HG03095 (cell line): ENCODE measurements at regions not wholly inside any gene's neighbourhood (a gene's known extent, or its start where the extent isn't known, plus 50 kb on each side); places are given as distances from the start of the nearest gene placed in this dataset.

Source experiments
- ATAC-seq: cut with Tn5 transposase; IDR thresholded peaks from one replicate; pipeline ENCODE4 v1.9.1; 2021; ENCODE audit warnings: moderate library complexity; ENCODE audit not compliant: unreplicated experiment

GRCh38 chr4:30837131-30837539, 117.0 kb downstream of the PCDH7 start:
- ATAC-seq: no peak

GRCh38 chr4:30837861-30838260, 117.7 kb downstream of the PCDH7 start:
- ATAC-seq: no peak

GRCh38 chr4:30838331-30838730, 118.2 kb downstream of the PCDH7 start:
- no peak for ATAC-seq

DNA sequence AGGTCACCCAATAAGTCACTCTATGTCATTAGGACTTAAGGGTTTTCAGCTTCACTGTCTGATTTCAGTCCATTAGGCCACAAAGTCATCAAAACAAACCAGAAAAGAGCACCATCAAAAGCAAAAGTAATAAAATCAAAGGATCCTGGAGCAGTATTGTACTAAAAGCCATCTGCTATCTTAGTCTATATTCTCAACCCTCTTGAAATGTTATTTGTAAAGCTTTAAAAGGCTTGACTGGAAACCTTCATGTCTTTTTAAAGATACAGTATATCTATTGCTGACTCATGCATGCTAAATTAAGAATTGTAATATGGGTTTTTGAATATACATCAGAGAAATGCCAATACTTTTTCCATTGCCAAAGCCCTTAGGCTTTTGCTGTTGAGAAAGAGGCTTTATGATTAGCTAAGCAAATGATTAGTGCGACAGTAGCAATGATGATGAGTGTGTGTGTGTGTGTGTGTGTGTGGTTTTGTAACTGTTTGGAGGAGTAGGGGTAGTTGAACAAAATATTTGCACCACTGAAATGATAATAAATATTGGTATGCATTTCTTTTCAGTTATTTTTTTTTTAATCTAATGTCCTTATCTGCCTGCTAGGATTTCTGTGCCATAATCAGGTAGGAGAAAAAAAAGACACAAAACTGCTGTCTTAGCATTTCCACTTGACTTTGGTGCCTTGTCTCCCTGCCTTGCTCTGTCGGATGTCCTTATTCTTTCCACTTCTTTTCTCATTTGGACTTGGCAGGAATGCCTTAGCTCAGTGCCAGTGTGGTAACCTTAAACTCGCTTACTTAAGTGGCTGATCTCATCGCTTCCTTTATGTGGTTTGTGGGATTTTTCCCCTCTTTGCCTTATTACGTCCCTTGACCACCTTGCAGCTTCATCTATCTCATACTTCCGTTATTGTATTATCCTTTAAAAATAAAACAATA, 119.7 kb downstream of the PCDH7 start:
- no peak for ATAC-seq

DNA sequence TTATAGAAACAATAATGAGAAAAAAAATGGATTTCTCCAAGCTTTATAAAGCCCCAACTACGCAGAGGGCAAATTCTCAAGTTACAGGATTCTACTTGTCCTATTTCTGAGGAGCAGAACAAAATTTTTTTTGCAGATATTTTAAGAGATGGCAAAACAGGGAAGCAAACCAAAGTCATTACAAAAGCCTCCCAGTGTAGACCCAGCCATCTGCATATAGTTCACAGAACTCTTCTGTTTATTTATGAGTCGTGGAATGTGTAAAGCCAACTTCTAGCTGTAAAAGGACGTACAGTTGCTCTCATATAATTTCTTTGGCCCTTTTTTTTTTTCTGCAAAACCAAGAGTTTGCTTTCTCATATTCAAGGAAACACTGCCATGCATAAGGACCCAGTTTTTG, 120.4 kb downstream of the PCDH7 start:
- ATAC-seq: no peak

DNA sequence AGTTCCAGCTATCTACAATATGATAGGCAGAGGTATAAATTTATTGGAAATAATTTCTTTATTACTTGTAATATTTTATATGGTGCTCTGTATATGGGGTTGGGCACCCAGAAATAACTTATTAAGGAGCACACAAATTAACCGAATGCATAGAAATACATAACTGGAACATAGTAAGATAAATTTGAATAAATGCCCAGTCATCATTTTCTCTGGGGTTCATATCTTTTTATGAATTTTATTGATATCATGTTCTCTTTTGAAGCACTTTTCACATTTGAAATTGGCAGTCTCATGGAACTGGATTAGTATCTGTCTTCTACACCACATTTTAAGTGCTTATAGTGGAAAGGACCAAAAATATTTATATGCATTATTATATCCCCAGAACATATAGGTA, 122.0 kb downstream of the PCDH7 start:
- no peak for ATAC-seq

GRCh38 chr4:30842689-30843088, 122.5 kb downstream of the PCDH7 start:
- ATAC-seq: no peak

DNA sequence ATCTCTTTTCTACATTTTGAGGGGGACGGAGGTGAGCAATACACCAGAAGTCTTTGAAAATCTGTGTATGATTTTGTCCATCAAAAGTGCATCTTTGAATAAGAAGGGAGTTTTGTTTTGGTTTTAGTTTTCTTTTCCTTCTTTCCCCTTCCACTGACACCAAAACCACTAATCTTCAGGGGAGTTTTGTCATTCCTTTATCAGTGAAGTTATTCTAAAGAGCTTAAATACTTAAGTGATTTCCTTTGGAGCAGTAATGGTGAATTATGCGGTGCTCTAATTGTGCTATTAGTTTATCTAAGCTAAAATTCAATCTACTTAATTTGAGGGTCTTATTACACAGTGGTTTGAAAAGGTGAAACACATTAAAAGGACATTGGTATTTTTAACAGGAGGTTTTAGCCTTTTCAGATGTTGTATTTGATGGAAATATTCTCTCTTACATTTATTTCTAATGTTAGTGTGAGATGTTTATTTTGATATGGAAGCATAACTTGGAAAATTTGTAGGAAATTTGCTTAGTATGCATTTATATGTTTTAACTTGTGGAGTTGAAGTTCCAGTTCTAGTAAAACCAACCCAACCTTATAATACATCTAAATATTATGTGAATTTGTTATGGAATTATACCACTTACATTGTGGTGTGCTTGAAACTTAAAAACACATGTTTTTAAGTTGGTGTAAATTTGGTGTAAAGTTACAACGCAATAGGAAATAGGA, 124.9 kb downstream of the PCDH7 start:
- no peak for ATAC-seq

- no peak for ATAC-seq
These were observed 127.0 kb downstream of the PCDH7 start for GRCh38 chr4:30847167-30847566.

GRCh38 chr4:30847958-30848357, 127.8 kb downstream of the PCDH7 start:
- ATAC-seq: no peak

DNA sequence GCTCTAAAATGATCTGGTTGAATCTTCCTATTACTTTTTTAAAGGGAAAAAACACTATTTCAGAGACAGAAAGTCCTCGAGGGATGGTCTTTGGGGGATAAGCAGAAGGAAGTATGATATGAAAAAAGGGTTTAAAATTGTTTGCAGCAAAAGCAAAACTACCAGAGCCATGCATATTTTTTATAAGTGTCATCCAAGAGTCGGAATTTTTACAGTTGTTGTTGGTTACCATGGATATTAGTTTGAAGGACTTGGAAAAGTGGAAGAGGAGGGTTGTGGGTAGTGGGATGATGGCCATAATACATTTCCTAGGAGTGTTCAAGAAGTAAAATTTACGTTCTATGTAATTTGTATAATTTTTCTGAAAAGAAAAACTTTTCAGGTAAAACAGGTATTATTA, 134.4 kb downstream of the PCDH7 start:
- no peak for ATAC-seq

DNA sequence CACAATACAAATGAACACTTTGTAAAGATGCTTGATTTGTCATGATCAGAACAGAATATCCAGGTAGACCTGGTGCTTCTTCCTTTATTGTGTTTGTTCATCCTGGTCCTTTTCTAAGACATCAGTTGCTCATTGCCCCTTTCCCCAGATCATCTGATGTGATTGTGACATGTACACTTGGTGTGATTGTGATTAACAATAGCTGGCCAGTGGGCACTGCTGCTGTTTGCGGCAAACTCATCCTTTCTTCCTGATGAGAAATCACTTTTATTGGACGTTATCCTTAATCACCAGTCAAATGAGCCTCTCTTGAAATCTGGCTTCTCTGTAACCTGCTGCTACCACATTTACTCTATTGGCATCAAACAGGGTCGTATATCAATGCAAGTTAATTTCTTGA, 135.1 kb downstream of the PCDH7 start:
- no peak for ATAC-seq

DNA sequence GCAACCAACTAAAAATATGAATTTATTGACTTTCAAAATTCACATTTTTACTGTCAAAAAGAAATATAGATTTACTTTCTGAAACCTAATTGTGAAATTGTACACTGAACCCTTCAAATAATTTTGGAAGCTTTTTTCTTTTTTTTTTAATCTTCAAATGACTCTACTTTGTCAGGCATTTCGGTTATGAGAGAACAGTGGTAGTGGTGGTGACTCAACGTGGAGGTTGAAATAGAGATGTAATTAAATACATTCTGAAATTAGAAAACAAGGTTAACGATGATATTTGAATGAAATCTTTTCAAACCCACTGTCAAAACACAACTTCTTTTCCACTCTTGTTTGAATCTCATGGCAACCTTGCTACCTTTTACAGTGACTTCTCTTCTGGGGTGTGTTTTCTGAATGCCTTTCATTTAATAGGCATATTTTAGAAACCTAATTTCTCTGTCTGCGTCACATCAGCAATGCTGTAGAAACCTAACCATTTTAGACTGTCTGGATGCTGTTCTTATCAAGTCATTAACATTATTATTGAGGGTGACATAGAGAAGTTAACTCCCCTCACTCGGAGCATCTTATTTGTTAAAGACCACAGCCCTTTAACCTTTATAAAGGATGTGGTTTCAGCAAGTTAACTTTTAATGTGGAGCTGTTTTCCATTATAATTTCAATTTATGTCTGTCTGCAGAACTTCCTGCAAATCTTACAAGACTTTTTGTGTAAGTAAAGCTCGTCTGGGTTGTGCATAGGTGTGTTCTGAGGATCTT, 136.8 kb downstream of the PCDH7 start:
- no peak for ATAC-seq

DNA sequence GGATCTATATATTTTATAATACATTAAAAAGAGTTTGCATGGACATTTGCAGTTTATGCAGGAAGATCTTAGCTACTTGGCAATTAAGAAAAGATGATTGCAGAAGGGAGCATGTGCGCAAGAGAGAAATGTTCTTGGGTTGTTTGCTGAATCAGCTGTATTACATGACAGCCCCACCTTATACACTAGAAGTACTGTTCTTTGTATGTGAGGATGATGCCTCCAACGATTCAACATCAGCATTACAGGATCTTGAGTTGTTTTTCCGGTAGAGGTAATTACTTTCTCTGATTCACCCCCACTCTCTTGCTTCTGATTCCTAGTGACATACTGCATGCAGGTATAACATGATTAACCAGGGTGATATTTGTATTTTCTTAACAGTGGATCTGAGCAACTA, 140.8 kb downstream of the PCDH7 start:
- no peak for ATAC-seq

DNA sequence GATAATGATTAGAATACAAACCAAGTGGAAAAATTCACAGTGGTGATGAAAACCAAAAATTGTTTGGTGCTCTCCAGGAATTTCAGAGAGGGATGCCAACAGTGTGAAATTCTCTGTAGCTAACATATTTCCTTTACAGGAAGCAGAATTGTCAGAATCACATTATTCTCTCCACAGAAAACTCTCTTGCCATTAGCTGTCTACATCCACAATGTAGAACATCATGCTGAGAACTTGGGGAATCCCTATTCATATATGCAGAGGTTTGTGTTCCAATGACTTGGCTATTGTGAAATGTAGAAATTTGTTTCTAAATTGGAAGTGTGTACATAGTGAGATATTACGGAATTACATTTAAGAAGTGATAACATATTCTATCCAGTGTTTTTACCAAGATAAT, 142.0 kb downstream of the PCDH7 start:
- ATAC-seq: no peak

GRCh38 chr4:30863021-30863420, 142.9 kb downstream of the PCDH7 start:
- ATAC-seq: no peak

GRCh38 chr4:30865691-30866090, 145.5 kb downstream of the PCDH7 start:
- no peak for ATAC-seq

DNA sequence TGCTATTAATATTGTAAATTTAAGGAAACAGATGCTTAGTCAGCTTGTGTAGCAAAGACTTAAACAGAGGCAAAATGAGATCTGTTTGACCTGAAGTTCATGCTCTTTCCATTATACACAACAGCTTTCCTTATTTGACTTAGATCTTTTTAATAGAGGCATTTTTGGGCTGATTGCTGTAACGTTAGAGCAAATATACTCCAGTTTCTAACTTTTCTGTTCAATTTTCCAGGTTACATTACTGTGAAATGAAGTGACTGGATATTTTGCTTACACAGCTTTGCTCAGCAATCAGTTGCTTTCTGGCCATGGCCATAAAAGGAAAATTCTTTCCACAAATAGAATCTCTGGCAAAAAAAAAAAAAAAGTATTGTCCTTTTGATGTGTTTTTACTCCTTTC, 146.2 kb downstream of the PCDH7 start:
- ATAC-seq: no peak

DNA sequence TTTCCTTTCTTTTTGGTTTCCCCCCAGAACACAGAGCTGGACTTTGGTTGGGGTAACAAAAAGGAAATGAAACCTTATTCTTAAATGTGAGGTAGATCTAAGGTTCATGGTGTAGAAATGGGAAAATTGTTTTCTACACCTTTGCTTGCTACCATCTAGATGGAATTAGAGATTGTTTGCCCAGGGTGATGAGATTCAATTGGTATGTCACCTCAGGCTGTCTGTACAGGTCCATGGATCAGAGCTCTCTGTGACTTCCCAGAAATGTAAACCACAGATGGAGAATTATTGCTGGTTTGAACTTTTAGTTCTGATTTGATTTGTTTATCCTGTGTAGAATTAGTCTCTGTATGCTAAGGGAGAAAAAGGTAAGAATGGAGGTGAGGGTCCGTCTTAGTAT, 146.7 kb downstream of the PCDH7 start:
- ATAC-seq: no peak

DNA sequence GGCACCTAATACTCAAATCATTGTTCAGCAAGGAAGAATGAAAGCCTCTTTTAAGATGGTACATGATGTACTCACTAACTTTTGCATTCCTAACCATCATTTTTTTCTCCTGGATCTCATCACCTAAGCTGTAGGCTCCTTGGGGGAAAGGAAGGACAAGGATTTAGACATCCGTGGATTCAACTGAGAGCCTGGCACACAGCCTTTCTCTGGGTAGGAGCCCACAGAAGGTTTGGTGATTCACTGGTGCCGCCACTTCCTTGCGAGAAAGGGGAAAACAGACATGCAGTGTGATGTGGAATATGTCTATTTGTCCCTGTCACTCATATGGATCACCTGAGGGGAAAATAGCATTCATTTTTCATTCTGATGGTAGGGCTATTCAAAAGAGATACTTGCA, 147.3 kb downstream of the PCDH7 start:
- ATAC-seq: no peak

- no peak for ATAC-seq
These were observed 148.1 kb downstream of the PCDH7 start for GRCh38 chr4:30868111-30868895.
